SK-N-SH treated with all-trans-retinoic acid at 6 μM for 48 hours (cell line): ENCODE measurements at regions not wholly inside any gene's neighbourhood (a gene's known extent, or its start where the extent isn't known, plus 50 kb on each side); places are given as distances from the start of the nearest gene placed in this dataset.

Source experiments
- ATAC-seq: fragments of 200-7000 bp; cut with Tn5 transposase; 3 replicates; pipeline ENCODE4 v1.9.1; 2020; ENCODE audit warnings: mild to moderate bottlenecking, moderate library complexity
- ARNTL ChIP-seq: fragments of 450-650 bp; formaldehyde crosslinking; IDR thresholded peaks from 2 replicates; pipeline ENCODE4 v1.5.0; 2020; ENCODE audit warnings: low read depth, mild to moderate bottlenecking, moderate library complexity, borderline replicate concordance
- BACH2 ChIP-seq: fragments of 250-450 bp; sonication (Bioruptor Pico); IDR thresholded peaks from 2 replicates; pipeline ENCODE4 v1.9.0; 2021; ENCODE audit warnings: mild to moderate bottlenecking, borderline replicate concordance
- CSDC2 ChIP-seq: fragments of 250-450 bp; sonication (Bioruptor Pico); IDR thresholded peaks from 2 replicates; pipeline ENCODE4 v1.5.0; 2020; ENCODE audit warnings: mild to moderate bottlenecking, moderate library complexity
- ESRRG ChIP-seq: fragments of 250-450 bp; sonication (Bioruptor Pico); IDR thresholded peaks from 2 replicates; pipeline ENCODE4 v1.6.1; 2021; ENCODE audit warnings: mild to moderate bottlenecking
- GLIS3 ChIP-seq: fragments of 250-450 bp; sonication (Bioruptor Pico); IDR thresholded peaks from 2 replicates; pipeline ENCODE4 v1.5.0; 2020; ENCODE audit warnings: mild to moderate bottlenecking, moderate library complexity
- ISL1 ChIP-seq: fragments of 250-450 bp; sonication (Bioruptor Pico); IDR thresholded peaks from 2 replicates; pipeline ENCODE4 v2.1.2; 2022; ENCODE audit warnings: mild to moderate bottlenecking, moderate library complexity
- OSR1 ChIP-seq: fragments of 250-450 bp; sonication (Bioruptor Pico); IDR thresholded peaks from 2 replicates; pipeline ENCODE4 v1.8.0; 2022; ENCODE audit warnings: moderate library complexity, mild to moderate bottlenecking, inconsistent platforms
- PPARA ChIP-seq: fragments of 250-450 bp; sonication (Bioruptor Pico); IDR thresholded peaks from 2 replicates; pipeline ENCODE4 v1.5.0; 2020; ENCODE audit warnings: mild to moderate bottlenecking, borderline replicate concordance
- RARB ChIP-seq: fragments of 250-450 bp; sonication (Bioruptor Pico); IDR thresholded peaks from 2 replicates; pipeline ENCODE4 v1.8.0; 2021; ENCODE audit warnings: mild to moderate bottlenecking, moderate library complexity
- SNAI2 ChIP-seq: fragments of 250-450 bp; sonication (Bioruptor Pico); IDR thresholded peaks from 2 replicates; pipeline ENCODE4 v1.5.0; 2020; ENCODE audit warnings: mild to moderate bottlenecking, moderate library complexity
- TCF4 ChIP-seq: fragments of 250-450 bp; sonication (Bioruptor Pico); IDR thresholded peaks from 2 replicates; pipeline ENCODE4 v1.8.0; 2021; ENCODE audit warnings: mild to moderate bottlenecking, moderate library complexity, borderline replicate concordance
- TOX ChIP-seq: fragments of 250-450 bp; sonication (Bioruptor Pico); IDR thresholded peaks from 2 replicates; pipeline ENCODE4 v1.8.0; 2021; ENCODE audit warnings: mild to moderate bottlenecking, moderate library complexity, borderline replicate concordance
- ZFP3 ChIP-seq: fragments of 250-450 bp; sonication (Bioruptor Pico); IDR thresholded peaks from 2 replicates; pipeline ENCODE4 v1.5.0; 2020; ENCODE audit warnings: mild to moderate bottlenecking, moderate library complexity
- ZFP30 ChIP-seq: fragments of 450-650 bp; formaldehyde crosslinking; IDR thresholded peaks from 2 replicates; pipeline ENCODE4 v1.5.0; 2022; ENCODE audit warnings: mild to moderate bottlenecking, moderate library complexity
- ZNF565 ChIP-seq: fragments of 450-650 bp; formaldehyde crosslinking; conservative IDR thresholded peaks from 2 replicates; pipeline ENCODE4 v1.5.0; 2020; ENCODE audit warnings: low read depth, mild to moderate bottlenecking, moderate library complexity
- ZNF70 ChIP-seq: fragments of 450-650 bp; formaldehyde crosslinking; IDR thresholded peaks from 2 replicates; pipeline ENCODE4 v1.5.0; 2020; ENCODE audit warnings: mild to moderate bottlenecking, moderate library complexity
- ZNF8 ChIP-seq: fragments of 450-650 bp; formaldehyde crosslinking; IDR thresholded peaks from 2 replicates; pipeline ENCODE4 v1.5.0; 2020; ENCODE audit warnings: mild to moderate bottlenecking, moderate library complexity
- TF ChIP-seq, protein P1 (sequence below): fragments of 250-450 bp; sonication (Bioruptor Pico); IDR thresholded peaks from 2 replicates; pipeline ENCODE4 v1.5.1; 2020; ENCODE audit warnings: low read depth, mild to moderate bottlenecking, moderate library complexity
- TF ChIP-seq, protein P2 (sequence below): fragments of 250-450 bp; sonication (Bioruptor Pico); IDR thresholded peaks from 2 replicates; pipeline ENCODE4 v1.5.1; 2021; ENCODE audit warnings: mild to moderate bottlenecking, moderate library complexity
- TF ChIP-seq, protein P3 (sequence below): fragments of 250-450 bp; sonication (Bioruptor Pico); IDR thresholded peaks from 2 replicates; pipeline ENCODE4 v1.8.0; 2020; ENCODE audit warnings: mild to moderate bottlenecking, moderate library complexity, borderline replicate concordance

DNA sequence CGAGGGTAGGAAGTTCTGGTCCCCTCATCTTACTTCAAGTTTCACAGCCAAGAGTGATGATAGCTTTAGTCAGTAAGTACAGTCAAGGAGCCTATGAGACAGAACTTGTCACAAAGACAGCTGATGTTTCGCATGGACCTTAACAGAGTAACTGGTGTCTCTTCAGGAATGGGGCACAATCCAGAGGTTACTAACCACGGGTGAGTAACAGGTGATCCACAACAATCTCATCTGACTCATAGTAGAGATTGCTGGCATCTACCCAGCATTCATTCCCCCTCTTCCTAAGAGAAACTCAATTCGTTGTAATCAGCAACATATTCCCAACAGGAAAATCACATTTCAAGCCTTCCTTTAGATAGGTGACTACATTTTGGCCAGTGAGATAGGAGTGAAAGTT is 126.7 kb downstream of the SNX18 start:
- no peak for TF ChIP-seq ZFP30 (CRISPR knock-in tag)
- TF ChIP-seq, protein P1, sequence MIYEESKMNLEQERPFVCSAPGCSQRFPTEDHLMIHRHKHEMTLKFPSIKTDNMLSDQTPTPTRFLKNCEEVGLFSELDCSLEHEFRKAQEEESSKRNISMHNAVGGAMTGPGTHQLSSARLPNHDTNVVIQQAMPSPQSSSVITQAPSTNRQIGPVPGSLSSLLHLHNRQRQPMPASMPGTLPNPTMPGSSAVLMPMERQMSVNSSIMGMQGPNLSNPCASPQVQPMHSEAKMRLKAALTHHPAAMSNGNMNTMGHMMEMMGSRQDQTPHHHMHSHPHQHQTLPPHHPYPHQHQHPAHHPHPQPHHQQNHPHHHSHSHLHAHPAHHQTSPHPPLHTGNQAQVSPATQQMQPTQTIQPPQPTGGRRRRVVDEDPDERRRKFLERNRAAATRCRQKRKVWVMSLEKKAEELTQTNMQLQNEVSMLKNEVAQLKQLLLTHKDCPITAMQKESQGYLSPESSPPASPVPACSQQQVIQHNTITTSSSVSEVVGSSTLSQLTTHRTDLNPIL, result no peak
- peak; percentile 72 for ATAC-seq

DNA sequence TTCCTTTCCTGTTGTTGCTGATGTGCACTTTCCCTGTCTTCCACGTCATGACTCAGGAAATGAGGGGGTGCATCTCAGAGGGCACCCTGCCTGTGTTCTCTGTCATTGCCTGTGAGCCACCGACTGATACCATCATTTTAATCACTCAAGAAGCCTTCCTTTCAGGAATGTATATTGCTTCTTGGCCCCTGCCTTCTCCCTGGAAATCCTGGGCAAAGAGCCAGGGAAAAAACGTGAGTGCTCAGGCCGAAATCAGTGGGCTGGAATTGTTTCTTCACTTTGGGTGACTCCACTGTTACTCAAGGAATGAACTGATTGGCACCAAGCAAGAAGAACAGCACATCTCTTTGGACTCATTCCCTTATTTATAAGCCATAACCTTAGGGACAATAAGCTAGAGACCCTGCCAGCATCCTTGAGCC is 126.1 kb downstream of the SNX18 start:
- ATAC-seq, result peak; percentile 83
- TF ChIP-seq OSR1 (CRISPR knock-in tag), result no peak
- peak; percentile 74 for TF ChIP-seq ISL1 (CRISPR knock-in tag)
- TF ChIP-seq ZNF8 (CRISPR knock-in tag), result no peak

DNA sequence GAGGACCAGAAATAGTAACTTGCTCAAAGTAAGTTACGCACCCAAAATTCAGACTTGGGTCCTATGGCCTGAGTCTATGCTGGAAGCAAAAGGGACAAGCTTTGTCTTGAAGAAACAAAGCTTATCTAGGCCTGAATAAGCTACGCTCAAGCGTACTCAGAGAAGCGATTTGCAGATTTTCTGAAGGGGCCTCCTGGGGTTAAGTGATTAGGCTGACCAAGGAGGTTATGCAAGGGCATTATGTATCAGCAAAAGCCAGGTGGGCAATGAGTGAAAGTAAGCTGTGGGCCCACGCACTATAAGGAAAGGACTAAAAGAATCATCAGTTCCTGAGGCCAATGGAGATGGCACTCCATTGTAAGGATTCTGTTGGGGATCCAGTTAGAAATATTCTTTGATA is 122.1 kb downstream of the SNX18 start:
- no peak for ATAC-seq

DNA sequence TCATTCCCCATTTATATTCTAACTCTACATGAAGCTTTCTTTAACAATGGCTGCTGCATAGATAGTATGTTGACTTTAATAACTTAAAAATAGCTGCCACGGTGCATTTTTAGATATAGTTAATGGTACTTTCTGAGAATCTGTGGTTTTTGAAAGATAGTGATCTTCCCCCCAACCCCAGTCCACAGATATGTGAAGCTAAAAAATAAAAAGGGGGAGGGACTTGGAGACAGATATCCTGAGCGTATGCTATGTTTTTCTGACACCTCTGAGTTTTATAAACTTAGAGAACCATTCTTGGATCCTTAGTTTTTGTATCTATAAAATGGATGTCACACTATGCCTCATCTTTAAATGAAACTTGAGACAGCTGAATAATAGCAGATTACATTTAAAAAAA is 120.5 kb downstream of the SNX18 start:
- TF ChIP-seq ZNF8 (CRISPR knock-in tag), result no peak
- TF ChIP-seq GLIS3, result no peak
- TF ChIP-seq, protein P2, sequence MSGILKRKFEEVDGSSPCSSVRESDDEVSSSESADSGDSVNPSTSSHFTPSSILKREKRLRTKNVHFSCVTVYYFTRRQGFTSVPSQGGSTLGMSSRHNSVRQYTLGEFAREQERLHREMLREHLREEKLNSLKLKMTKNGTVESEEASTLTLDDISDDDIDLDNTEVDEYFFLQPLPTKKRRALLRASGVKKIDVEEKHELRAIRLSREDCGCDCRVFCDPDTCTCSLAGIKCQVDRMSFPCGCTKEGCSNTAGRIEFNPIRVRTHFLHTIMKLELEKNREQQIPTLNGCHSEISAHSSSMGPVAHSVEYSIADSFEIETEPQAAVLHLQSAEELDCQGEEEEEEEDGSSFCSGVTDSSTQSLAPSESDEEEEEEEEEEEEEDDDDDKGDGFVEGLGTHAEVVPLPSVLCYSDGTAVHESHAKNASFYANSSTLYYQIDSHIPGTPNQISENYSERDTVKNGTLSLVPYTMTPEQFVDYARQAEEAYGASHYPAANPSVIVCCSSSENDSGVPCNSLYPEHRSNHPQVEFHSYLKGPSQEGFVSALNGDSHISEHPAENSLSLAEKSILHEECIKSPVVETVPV, result no peak
- TF ChIP-seq TCF4, result no peak
- TF ChIP-seq ZNF565 (CRISPR knock-in tag), result no peak
- no peak for TF ChIP-seq ZFP3 (CRISPR knock-in tag)
- no peak for TF ChIP-seq ESRRG
- no peak for TF ChIP-seq ARNTL (CRISPR knock-in tag)
- TF ChIP-seq, protein P3, sequence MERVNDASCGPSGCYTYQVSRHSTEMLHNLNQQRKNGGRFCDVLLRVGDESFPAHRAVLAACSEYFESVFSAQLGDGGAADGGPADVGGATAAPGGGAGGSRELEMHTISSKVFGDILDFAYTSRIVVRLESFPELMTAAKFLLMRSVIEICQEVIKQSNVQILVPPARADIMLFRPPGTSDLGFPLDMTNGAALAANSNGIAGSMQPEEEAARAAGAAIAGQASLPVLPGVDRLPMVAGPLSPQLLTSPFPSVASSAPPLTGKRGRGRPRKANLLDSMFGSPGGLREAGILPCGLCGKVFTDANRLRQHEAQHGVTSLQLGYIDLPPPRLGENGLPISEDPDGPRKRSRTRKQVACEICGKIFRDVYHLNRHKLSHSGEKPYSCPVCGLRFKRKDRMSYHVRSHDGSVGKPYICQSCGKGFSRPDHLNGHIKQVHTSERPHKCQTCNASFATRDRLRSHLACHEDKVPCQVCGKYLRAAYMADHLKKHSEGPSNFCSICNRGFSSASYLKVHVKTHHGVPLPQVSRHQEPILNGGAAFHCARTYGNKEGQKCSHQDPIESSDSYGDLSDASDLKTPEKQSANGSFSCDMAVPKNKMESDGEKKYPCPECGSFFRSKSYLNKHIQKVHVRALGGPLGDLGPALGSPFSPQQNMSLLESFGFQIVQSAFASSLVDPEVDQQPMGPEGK, result no peak
- TF ChIP-seq SNAI2 (CRISPR knock-in tag), result no peak
- no peak for TF ChIP-seq PPARA
- no peak for TF ChIP-seq CSDC2 (CRISPR knock-in tag)
- no peak for TF ChIP-seq ISL1 (CRISPR knock-in tag)
- TF ChIP-seq RARB, result no peak
- no peak for TF ChIP-seq ZNF70 (CRISPR knock-in tag)

More for the DNA sequence above, 122.1 kb downstream of the SNX18 start:
- TF ChIP-seq BACH2 (no peak), CSDC2 (CRISPR knock-in tag) (no peak), GLIS3 (no peak), ZFP30 (CRISPR knock-in tag) (no peak), RARB (no peak), TCF4 (no peak)
- TF ChIP-seq, protein P1, result no peak
- TF ChIP-seq, all 23 proteins: peak for 0

DNA sequence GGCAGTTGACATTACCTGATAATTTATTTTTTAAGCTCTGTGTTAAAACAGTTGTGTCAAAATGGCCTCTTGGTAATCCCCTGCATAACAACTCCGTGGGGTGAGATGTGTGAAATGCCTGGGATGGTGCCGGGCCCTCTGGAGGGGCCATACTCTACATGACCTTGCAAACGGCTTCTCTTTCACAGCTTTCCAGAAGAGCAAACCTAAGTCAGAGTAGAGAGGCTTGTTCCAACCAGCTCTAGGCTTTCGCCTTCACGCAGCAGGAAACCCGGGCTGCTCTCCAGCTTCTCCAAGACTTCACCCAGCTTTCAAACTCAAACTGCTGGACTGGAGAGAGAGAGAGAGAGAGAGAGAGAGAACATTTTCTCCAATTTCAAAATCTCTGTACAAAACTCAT is 120.1 kb downstream of the SNX18 start:
- no peak for TF ChIP-seq ISL1 (CRISPR knock-in tag)
- no peak for TF ChIP-seq PPARA
- no peak for TF ChIP-seq ZNF8 (CRISPR knock-in tag)
- TF ChIP-seq TOX (CRISPR knock-in tag), result no peak
- TF ChIP-seq ARNTL (CRISPR knock-in tag), result no peak
- TF ChIP-seq BACH2, result no peak
- TF ChIP-seq ZNF70 (CRISPR knock-in tag), result no peak
- TF ChIP-seq, protein P1, result no peak
- no peak for TF ChIP-seq ZFP3 (CRISPR knock-in tag)
- TF ChIP-seq GLIS3, result no peak
- no peak for ATAC-seq

More for the DNA sequence above, 120.5 kb downstream of the SNX18 start:
- ATAC-seq, result no peak
